H9 (cell line): ENCODE measurements at regions not wholly inside any gene's neighbourhood (a gene's known extent, or its start where the extent isn't known, plus 50 kb on each side); places are given as distances from the start of the nearest gene placed in this dataset.

Experiments used
- DNase-seq: peaks from one replicate; pipeline ENCODE4 v3.0.0-alpha.2; 2017
- H2AFZ ChIP-seq: one replicate; pipeline ENCODE4 v1.6.1; 2013; ENCODE audit warnings: mild to moderate bottlenecking, low read length, control low read depth, moderate library complexity
- H2AK5ac ChIP-seq: 2 replicates; pipeline ENCODE4 v1.6.1; 2013; ENCODE audit warnings: low read length, control low read depth, mixed read lengths; ENCODE audit not compliant: insufficient read length
- H2BK120ac ChIP-seq: one replicate; pipeline ENCODE4 v1.6.1; 2013; ENCODE audit warnings: low read depth, mild to moderate bottlenecking, low read length, control low read depth, inconsistent platforms; ENCODE audit not compliant: poor library complexity, severe bottlenecking
- H2BK12ac ChIP-seq: 2 replicates; pipeline ENCODE4 v1.6.1; 2013; ENCODE audit warnings: low read length, control low read depth, mixed read lengths, low read depth; ENCODE audit not compliant: insufficient read length
- H2BK15ac ChIP-seq: 2 replicates; pipeline ENCODE4 v1.6.1; 2013; ENCODE audit warnings: low read depth, low read length, control low read depth
- H2BK20ac ChIP-seq: one replicate; pipeline ENCODE4 v1.6.1; 2013; ENCODE audit warnings: low read depth, mild to moderate bottlenecking, low read length, control low read depth, inconsistent platforms; ENCODE audit not compliant: poor library complexity, severe bottlenecking
- H2BK5ac ChIP-seq: 2 replicates; pipeline ENCODE4 v1.6.1; 2013; ENCODE audit warnings: low read length, control low read depth, mixed read lengths; ENCODE audit not compliant: insufficient read length
- H3K14ac ChIP-seq: 2 replicates; pipeline ENCODE4 v1.6.1; 2013; ENCODE audit warnings: low read length, control low read depth; ENCODE audit not compliant: insufficient read depth
- H3K18ac ChIP-seq: 2 replicates; pipeline ENCODE4 v1.6.1; 2013; ENCODE audit warnings: low read depth, mild to moderate bottlenecking, mixed read lengths, low read length, control low read depth; ENCODE audit not compliant: insufficient read length
- H3K23ac ChIP-seq: 2 replicates; pipeline ENCODE4 v1.6.1; 2013; ENCODE audit warnings: low read length, control low read depth, mixed read lengths, low read depth; ENCODE audit not compliant: insufficient read length
- H3K23me2 ChIP-seq: 2 replicates; pipeline ENCODE4 v1.6.1; 2013; ENCODE audit warnings: low read depth, mild to moderate bottlenecking, mixed read lengths, low read length, control low read depth; ENCODE audit not compliant: insufficient read length, poor library complexity, severe bottlenecking
- H3K27ac ChIP-seq: 2 replicates; pipeline ENCODE4 v1.5.1; 2013; ENCODE audit warnings: low read length, control low read depth, mixed read lengths, low read depth; ENCODE audit not compliant: insufficient read length
- H3K27me3 ChIP-seq: 2 replicates; pipeline ENCODE4 v1.6.1; 2013; ENCODE audit warnings: low read length, control low read depth, inconsistent platforms; ENCODE audit not compliant: insufficient read depth
- H3K4ac ChIP-seq: 2 replicates; pipeline ENCODE4 v1.6.1; 2013; ENCODE audit warnings: low read depth, mild to moderate bottlenecking, control low read depth, inconsistent platforms, low read length, moderate library complexity
- H3K4me1 ChIP-seq: 2 replicates; pipeline ENCODE4 v1.6.1; 2013; ENCODE audit warnings: low read length, control low read depth, inconsistent platforms; ENCODE audit not compliant: insufficient read depth
- H3K4me2 ChIP-seq: 2 replicates; pipeline ENCODE4 v1.6.1; 2013; ENCODE audit warnings: low read length, control low read depth, mixed read lengths; ENCODE audit not compliant: insufficient read length, insufficient read depth
- H3K56ac ChIP-seq: 2 replicates; pipeline ENCODE4 v1.6.1; 2013; ENCODE audit warnings: low read depth, mild to moderate bottlenecking, mixed read lengths, low read length, control low read depth; ENCODE audit not compliant: insufficient read length
- H3K79me1 ChIP-seq: 2 replicates; pipeline ENCODE4 v1.6.1; 2013; ENCODE audit warnings: low read depth, mild to moderate bottlenecking, moderate library complexity, low read length, control low read depth, inconsistent platforms; ENCODE audit not compliant: insufficient read depth, poor library complexity, severe bottlenecking
- H3K79me2 ChIP-seq: 2 replicates; pipeline ENCODE4 v1.6.1; 2013; ENCODE audit warnings: low read length, control low read depth, inconsistent platforms; ENCODE audit not compliant: insufficient read depth
- H3K9ac ChIP-seq: 2 replicates; pipeline ENCODE4 v1.6.1; 2013; ENCODE audit warnings: low read length, control low read depth, mixed read lengths; ENCODE audit not compliant: insufficient read length; ENCODE audit errors: extremely low read depth
- H3K9me3 ChIP-seq: one replicate; pipeline ENCODE4 v1.6.1; 2013; ENCODE audit warnings: low read depth, low read length, inconsistent platforms; ENCODE audit not compliant: control insufficient read depth
- H3T11ph ChIP-seq: one replicate; pipeline ENCODE4 v1.6.1; 2013; ENCODE audit warnings: mild to moderate bottlenecking, low read length, control low read depth, inconsistent platforms
- H4K20me1 ChIP-seq: one replicate; pipeline ENCODE4 v1.6.1; 2013; ENCODE audit not compliant: control insufficient read depth, insufficient read length, insufficient read depth
- H4K5ac ChIP-seq: 2 replicates; pipeline ENCODE4 v1.6.1; 2013; ENCODE audit warnings: low read depth, mild to moderate bottlenecking, mixed read lengths, low read length, control low read depth; ENCODE audit not compliant: insufficient read length
- H4K8ac ChIP-seq: replicated peaks from 2 replicates; pipeline ENCODE4 v1.6.1; 2013; ENCODE audit warnings: low read length, control low read depth, mixed read lengths, low read depth; ENCODE audit not compliant: insufficient read length
- H4K91ac ChIP-seq: 2 replicates; pipeline ENCODE4 v1.6.1; 2013; ENCODE audit warnings: low read depth, mild to moderate bottlenecking, moderate library complexity, mixed read lengths, low read length, control low read depth; ENCODE audit not compliant: insufficient read length
- H3K27ac Mint-ChIP-seq, 3 experiments: 2 replicates in 2 of 3; 3 replicates in 1 of 3; pipeline ENCODE4 v1.8.0; 2020 to 2021; ENCODE audit warnings: mixed read lengths in 3 of 3, mild to moderate bottlenecking in 1 of 3, moderate library complexity in 1 of 3
- H3K27me3 Mint-ChIP-seq: 2 replicates; pipeline ENCODE4 v1.8.0; 2021; ENCODE audit warnings: low read depth, mild to moderate bottlenecking, moderate library complexity, mixed read lengths
- H3K36me3 Mint-ChIP-seq, 3 experiments: 2 replicates in 2 of 3; 3 replicates in 1 of 3; pipeline ENCODE4 v1.8.0; 2020 to 2021; ENCODE audit warnings: low read depth in 3 of 3, mixed read lengths in 3 of 3; ENCODE audit not compliant: insufficient read depth in 1 of 3
- H3K4me1 Mint-ChIP-seq, 2 experiments: 2 replicates each; pipeline ENCODE4 v1.8.0; 2020; ENCODE audit warnings: mixed read lengths in 2 of 2
- H3K4me3 Mint-ChIP-seq, 2 experiments: 2 replicates in 1 of 2; 3 replicates in 1 of 2; pipeline ENCODE4 v1.8.0; 2020 to 2021; ENCODE audit warnings: mild to moderate bottlenecking in 2 of 2, mixed read lengths in 2 of 2, moderate library complexity in 1 of 2
- H3K9me3 Mint-ChIP-seq, 2 experiments: 2 replicates in 1 of 2; 3 replicates in 1 of 2; pipeline ENCODE4 v1.8.0; 2020; ENCODE audit warnings: mild to moderate bottlenecking in 2 of 2, mixed read lengths in 2 of 2, moderate library complexity in 1 of 2
- WGBS: extraction: QIAGEN DNeasy Blood & Tissue Kit; methylation state at CpG from one replicate; pipeline ENCODE4 v1.1.7; 2013; ENCODE audit warnings: missing lambda C conversion rate, low lambda C conversion rate, mixed read lengths; ENCODE audit not compliant: insufficient read length; ENCODE audit errors: extremely low coverage; 5-methylcytosine and 5-hydroxymethylcytosine counted together
- TF ChIP-seq, protein P1 (sequence below): fragments of 200-600 bp; sonication (generic); conservative IDR thresholded peaks from 3 replicates; pipeline ENCODE4 v1.8.0; 2021; ENCODE audit warnings: antibody characterized with exemption, mild to moderate bottlenecking

DNA sequence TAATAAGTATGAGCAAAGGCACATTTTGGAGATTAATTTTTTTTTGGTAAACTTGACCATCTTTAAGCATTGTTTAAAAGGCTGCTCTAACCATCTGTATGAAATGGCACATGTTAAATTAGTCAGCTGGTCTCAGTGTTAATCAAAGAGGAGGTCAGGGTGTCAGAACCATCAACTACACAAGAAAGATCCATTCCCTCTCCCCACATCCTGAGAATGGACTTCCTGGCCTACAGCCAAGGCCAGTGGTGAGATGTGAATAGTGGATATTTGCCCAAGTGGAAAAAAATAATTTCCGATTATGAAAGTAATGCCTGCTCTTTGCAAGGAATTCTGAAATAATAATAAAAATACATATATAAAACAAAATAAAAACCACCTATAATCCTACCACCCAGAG lies 641.7 kb downstream of the NR2F2 start:
- Histone ChIP-seq H2BK15ac (no peak overlapping the region), H2BK5ac (no peak overlapping the region), H3K79me1 (no peaks in the 10 kb centered on the region), H3K23me2 (no peaks in the 10 kb centered on the region), H3T11ph (no peak overlapping the region), H2AK5ac (no peak overlapping the region), H3K27ac (no peak overlapping the region), H3K23ac (no peak overlapping the region), H3K56ac (no peak overlapping the region), H4K5ac (no peak overlapping the region), H3K79me2 (no peaks in the 10 kb centered on the region), H2BK12ac (no peak overlapping the region), H3K9me3 (no peaks in the 10 kb centered on the region), H2BK120ac (no peak overlapping the region), H3K14ac (no peak overlapping the region), H4K91ac (no peak overlapping the region), H3K9ac (no peak overlapping the region), H4K20me1 (no peaks in the 10 kb centered on the region), H2AFZ (no peak overlapping the region), H3K18ac (no peak overlapping the region), H3K4me1 (no peaks in the 10 kb centered on the region), H3K4me2 (no peak overlapping the region), H4K8ac (no peak overlapping the region), H3K4ac (no peak overlapping the region), H2BK20ac (no peak overlapping the region), H3K27me3 (no peaks in the 10 kb centered on the region)
- Mint-ChIP-seq H3K9me3 (no peaks in the 10 kb centered on the region), H3K36me3 (no peaks in the 10 kb centered on the region), H3K27me3 (peaks cover 2% of the 10 kb centered on the region; the same call in 1 of the 2 replicates), H3K4me3 (no peak overlapping the region), H3K4me1 (no peaks in the 10 kb centered on the region; a peak in 1 of 4 replicates), H3K27ac (no peak overlapping the region)
- WGBS = no CpG with 5 or more reads among the region's 1 CpG
- DNase-seq = no peak
- TF ChIP-seq, protein P1, sequence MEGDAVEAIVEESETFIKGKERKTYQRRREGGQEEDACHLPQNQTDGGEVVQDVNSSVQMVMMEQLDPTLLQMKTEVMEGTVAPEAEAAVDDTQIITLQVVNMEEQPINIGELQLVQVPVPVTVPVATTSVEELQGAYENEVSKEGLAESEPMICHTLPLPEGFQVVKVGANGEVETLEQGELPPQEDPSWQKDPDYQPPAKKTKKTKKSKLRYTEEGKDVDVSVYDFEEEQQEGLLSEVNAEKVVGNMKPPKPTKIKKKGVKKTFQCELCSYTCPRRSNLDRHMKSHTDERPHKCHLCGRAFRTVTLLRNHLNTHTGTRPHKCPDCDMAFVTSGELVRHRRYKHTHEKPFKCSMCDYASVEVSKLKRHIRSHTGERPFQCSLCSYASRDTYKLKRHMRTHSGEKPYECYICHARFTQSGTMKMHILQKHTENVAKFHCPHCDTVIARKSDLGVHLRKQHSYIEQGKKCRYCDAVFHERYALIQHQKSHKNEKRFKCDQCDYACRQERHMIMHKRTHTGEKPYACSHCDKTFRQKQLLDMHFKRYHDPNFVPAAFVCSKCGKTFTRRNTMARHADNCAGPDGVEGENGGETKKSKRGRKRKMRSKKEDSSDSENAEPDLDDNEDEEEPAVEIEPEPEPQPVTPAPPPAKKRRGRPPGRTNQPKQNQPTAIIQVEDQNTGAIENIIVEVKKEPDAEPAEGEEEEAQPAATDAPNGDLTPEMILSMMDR = no peak
